ELR (cell line): ENCODE measurements at regions not wholly inside any gene's neighbourhood (a gene's known extent, or its start where the extent isn't known, plus 50 kb on each side); places are given as distances from the start of the nearest gene placed in this dataset.

Experiments
- DNase-seq: peaks from one replicate; pipeline ENCODE4 v3.0.0-alpha.2; 2015; ENCODE audit warnings: low read depth

DNA sequence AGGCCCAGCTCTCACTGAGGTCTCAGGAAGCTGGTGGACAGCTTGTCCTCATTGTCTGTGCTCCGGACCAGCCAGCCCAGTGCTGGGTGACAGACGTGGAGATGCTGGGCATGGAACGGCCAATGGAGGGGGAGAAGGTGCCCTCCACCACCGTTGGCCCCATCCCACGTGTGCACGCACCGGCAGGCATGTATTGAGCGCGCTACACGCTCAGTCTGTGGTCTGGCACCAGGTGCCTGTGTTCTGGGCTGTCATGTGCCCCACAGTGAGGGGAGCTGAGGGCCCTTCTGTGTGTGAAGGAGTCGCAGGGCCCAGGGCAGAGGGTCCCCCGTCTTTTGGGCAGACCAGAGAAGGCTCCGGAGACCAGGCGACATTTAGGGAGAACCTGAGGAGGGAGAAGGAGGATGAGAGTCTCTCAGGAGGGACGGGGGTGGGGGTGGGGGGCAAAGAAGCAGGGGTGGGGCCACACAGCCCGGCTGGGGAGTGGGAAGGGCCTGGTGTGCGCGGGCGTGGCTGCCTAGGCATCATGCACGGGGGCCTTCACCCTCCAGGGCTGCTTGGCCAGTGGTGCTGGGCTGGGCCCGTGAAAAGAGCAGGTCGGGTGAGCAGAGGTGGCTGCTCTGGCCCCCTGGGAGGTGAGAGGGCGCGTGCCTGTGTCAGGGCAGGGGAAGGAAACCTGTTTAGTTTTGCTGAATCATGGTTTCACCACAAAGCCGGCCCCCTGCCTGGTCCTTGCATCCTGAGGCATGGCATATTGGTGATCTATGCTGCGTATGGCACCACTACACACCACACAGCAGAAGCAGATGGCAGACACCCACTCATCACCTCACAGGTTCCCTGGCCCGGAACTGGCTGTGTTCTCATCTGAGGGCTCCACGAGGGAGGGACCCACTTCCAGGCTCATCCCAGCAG, 86.7 kb upstream of the TTC34 start:
- no peak for DNase-seq

DNA sequence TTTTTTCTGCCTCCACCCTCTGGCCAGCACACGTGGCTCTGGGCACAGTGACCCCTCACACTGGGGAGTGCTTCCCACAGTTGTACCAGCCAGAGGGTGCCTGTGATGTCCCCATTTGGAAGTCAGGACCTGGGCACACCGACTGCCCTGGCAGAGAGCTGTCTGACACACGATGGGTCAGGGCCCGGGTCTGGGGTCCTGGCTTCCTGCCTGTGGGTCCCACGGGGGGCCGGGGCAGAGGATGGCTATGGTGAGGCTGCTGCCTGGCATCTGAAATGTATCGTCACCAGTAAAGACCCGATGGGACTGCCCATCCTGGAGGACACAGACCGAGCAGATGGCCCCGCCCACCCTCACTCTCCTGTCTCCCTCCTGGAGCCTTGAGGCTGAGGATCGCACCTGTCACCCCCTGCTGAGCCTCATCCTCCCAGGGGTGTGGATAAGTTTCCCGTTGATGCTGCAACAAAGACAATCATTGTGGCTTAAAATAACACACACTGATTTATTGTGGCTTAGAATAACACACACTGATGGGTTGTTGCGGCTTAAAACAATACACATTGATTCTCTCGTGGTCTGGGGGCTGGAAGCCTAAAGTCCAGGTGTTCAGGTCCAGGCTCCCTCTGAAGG, 88.8 kb upstream of the TTC34 start:
- no peak for DNase-seq

DNA sequence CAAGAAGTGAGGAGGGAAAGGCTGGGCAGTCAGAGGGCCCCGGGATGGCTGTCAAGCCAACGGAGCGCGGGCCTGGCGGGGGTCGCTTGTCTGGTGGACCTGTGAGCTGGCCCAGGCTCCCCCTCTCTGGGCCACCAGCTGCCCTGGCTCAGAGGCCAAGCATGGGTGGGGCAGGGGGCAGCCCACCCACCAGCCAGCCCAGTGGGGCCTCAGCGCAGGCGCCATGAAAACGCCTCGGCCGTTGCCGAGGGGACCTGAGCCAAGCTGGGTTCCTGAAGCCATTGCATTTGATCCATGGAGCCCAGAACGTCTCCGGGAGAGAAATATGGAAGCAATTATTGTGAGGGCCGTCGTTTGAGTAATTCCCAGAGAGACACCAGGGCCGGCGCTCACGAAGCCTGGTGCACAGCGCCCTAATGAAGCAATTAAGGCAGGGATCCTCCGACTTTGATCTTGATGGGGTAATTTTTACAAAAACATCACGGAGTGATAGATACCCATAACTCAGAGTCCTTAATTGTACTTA, 90.5 kb upstream of the TTC34 start:
- no peak for DNase-seq

DNA sequence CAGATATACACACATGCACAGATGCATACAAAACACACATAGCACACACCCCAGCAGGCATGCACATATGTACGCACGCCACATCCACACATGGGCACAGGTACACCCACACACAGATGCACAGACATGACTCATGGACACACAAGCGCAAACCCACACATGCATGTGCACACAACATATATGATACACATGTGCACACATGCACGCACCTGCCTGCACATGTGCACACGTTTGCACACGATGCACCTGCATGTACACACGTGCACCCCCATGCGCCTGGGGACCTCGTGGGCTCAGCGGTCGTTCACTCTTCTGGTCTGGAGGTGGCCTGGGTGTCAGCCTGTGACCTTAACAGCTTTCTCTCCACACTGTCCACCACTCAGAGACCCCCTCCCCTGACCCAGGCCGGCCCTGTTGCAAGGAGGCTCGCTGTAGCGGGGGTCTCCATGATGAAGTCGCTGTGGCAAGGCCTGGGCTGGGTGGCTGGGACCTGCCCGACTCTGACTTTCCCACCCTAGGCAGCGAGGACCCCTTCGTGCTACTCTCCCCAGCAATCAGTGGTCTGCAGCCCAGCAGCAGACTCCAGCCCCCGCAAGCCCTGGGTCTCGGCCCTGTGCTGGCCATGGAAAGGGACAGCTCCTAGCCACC, 92.1 kb upstream of the TTC34 start:
- DNase-seq, result no peak

DNA sequence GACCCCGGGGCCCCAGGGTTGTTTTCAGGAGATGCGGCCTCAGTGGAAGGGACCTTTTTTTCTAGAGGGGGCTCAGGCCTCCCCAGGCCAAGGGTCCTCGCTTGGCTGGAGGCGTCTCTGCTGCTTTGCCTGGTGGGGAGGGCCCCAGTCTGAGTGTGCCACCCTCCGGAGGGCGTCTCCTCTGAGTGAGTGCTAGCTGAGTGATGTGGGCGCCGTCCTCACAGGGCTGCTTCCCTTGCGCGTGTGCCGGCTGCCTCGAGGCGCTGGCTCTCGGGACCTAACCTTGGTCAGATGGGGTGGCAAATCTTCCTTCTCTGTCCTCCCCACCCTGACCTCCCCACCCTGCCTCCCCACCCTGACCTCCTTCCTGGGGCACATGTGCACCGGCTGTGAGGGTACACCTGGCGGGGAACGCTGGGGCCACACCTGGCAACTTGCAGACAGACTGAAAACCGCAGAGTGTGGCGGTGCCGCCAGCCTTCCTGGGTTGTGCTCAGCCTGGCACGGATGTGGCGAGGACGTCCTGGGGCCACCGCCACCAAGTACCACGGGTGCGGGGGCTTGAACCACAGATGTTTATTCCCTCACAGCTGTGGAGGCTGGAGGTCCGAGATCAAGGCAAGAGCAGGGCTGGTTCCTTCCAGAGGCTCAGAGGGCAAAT, 93.0 kb upstream of the TTC34 start:
- DNase-seq, result no peak

DNA sequence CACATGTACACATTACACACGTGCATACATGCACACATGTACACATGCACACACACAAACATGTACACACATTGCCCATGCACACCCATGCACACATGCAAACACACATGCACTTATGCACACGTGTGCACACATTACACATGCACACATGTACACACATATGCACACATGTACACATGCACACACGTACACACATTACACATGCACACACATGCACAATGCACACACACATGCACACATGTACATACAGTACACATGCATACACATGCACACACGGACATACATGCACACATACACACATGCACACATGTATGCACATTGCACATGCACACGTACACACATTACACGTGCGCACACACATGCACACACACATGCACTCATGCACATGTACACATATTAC, 95.3 kb upstream of the TTC34 start:
- DNase-seq, result no peak

DNA sequence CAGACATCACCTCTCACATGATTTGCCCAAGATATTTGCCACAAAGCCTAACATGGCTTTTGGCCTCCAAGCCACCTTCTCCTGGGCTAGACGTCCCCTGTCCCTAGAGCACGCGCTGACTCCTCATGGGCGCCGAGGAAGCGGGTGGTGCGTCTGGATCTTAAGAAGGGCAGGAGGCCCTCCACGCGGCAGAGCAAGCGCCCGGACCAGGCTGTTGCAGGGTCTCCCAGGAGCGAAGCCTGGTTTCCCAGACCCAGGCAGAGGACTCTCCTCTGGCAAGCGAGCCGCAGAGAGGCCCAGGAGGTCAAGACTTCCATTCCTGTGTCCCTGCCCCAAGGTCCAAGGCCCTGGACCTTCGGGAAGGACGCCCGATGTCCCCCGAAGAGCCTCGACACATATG, 101.7 kb upstream of the TTC34 start:
- DNase-seq, result no peak

DNA sequence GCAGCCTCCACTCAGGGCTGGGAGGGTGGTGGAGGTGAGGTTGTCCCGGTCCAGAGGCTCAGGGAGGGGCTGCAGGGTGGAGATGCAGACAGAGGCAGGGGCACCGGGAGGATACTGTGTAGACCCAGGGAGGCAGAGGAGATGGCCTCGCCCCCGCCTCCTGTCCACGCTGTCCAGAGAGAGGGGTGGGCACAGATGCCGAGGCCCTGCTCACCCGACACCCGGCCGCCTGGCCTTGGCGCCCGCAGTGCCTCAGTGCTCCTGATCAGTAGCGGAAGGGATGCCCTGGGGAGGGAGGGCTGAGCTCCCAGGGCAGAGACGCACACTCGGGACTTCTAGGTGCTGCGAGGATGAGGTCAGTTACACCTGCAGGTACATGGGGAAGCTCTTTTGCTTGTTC, 102.7 kb upstream of the TTC34 start:
- DNase-seq, result no peak

DNA sequence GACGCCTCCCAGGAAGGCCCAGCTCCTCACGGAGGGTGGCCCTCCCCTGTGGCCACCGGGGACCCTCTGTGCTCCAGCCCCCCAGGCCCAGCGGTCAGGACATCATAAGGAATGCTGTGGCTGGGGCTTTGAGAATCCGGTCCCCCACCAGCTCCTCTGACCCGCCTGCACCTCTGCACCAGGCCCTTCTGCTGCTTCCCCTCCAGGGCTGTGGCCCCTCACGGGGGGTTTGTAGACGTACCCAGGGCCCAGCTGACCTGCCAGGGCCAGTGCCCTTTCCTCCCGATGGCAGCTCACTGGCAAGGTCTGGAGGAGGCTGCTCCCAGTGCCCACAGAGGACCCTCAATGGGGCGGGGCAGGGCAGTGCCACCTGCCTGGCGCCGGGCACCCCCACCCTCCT, 103.9 kb upstream of the TTC34 start:
- DNase-seq, result no peak

DNA sequence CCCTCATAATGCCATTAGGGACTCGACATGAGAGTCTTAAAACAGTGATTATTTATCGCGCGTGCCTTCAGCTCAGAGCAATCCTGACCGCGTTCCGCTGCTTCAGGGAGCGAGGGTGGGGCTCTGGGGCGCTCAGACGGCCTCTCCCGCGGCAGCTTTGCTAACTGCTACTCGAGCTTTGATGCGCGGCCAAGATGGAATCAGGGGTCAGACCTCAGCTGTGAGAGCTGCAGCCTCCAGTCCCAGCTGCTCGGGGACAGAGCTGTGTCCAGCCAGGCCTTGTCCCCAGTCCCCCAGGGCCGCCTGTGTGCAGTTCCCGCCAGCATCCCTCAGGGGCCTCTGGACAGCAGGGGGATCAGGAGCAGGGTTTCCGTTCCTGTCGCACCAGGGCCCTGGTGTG, 104.6 kb upstream of the TTC34 start:
- no peak for DNase-seq

DNA sequence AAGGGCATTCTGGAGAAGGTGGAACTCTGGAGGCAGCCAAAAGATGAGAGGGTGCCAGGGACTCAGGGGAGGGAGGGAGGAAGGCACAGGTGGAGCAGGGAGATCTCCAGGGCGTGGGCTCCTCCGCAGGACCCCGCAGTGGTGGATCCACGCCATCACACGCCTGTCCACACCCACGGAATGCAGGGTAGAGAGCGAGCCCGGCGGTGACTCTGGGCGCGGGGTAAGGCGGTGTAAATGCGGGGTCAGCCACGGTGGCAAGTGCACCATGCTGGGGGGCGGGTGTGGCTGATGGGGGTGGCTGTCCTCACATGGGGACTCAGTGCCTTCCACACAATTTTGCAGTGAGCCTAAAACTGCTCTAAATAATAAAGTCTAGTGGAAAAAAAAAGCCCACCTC, 105.1 kb upstream of the TTC34 start:
- DNase-seq, result no peak

DNA sequence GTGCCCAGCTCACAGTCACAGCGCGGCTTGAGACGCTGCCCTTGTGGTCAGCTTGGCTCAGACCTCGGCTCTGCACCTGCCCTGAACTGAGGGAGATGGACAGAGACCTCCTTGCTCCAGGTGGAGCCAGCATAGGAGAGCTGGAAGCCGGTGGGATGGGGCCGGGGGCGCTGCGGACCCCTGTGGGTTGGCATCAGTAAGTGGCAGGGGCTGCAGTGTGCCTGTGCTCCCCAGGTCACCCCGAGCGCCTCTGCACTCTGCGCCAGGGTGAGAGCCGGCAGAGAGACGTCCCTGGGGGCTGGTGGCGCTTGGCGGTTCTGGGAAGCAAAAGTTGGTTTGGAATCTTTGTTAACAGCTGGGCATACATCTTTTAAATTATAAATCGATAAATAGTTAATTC, 105.6 kb upstream of the TTC34 start:
- no peak for DNase-seq

DNA sequence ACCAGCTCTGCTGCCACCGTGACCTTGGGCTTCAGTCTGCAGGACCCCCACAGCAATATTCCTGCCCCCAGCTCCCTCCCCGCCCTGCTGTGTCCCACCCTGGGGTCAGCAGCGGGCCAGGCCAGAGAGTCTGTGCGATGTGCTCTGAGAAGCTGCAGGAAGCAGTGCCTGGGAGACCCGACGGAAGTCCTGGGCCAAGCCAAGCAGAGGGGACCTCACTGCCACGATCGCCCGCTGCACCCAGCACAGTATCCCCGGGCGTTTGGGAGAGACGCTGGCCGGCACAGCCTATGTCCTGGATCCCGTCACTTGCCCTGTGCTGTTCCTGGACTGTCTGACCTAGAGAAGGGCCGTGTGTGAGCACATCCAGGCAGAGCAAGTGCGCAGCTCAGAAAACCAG, 106.6 kb upstream of the TTC34 start:
- no peak for DNase-seq

DNA sequence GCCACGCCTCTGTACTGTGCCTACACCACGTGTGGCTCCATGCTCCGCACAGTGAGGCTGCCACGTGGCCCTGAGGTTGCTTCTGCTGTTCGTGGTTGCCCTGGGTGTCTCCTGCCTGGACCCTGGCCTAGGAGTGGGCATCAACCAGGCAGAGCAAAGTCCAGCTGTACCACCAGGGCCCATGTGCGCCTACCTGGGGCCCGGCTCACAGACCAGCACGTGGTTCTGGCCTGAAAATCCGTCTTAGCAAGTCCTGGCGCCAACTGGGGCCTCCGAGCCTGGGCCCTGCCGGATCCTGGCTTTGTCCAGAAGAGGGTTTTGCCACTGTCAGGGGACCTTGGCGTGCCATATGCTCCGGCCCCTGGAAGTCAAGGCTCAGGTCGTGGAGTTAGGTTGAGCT, 107.1 kb upstream of the TTC34 start:
- DNase-seq, result no peak

DNA sequence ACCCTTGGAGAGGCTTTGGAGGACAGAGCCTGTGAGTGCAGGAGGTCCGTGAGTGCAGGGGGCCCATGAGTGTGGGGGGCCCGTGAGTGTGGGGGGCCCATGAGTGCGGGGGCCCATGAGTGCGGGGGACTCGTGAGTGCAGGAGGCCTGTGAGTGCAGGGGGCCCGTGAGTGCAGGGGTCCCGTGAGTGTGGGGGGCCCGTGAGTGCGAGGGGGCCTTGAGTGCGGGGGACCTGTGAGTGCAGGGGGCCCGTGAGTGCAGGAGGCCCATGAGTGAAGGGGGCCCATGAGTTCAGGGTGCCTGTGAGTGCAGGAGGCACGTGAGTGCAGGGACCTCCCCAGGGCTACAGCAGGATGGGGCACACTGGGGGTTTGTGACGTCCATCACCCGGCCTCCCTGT, 108.3 kb upstream of the TTC34 start:
- no peak for DNase-seq

DNA sequence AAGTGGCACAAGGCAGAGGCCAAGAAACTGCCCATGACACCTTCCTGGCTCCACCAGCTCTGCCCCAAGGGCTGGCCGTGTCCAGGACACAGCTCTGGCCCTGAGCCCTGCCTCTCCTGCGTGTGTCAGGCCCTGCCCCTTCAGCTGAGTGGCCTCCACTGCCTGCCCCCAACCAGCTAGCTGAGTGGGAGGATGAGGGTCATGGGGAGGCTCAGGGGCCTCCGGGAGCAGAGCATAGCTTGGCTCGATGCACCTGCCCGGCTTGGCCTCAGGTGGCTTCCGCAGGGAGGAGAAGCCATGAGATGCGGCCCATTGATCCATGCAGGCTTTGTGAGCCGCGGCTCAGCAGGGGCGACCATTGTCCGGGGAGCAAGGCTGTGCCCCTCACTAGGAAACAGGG, 108.7 kb upstream of the TTC34 start:
- no peak for DNase-seq

DNA sequence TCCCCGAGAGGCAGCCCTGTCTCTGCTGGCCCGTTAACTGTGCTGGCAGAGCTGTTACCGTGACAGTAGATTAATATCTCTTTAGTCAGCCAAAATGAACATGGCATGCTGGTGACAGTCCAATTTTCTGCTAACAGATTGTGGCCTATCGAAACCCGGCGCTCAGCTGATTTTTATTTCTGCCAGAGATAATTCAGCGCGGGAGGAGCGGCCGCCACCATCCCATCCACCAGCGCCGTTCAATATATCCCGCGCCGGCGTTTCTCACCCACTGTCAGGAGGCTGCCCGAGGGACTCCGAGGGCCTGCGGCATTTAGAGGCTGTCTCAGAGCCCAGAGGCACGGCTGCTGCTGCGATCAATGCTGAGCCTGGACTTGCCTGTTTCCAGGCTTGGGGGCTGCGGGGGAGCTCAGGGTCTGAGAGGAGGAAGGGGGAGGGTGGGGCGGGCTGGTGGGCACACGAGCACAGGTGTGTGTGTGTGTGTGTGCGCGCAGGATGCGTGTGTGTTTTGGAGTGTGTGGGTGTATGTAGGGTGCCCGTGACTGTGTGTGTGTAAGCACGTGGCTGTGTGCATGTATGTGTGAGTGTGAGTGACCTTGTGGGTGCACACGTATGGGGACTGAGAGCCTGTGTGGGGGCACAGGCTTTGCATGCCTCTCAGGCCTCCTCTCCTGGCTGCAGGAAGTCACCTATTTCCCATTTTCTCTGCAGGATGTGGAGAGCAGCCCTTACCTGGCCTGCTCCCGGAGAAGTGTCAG, 109.7 kb upstream of the ACTRT2 start:
- DNase-seq, result no peak

DNA sequence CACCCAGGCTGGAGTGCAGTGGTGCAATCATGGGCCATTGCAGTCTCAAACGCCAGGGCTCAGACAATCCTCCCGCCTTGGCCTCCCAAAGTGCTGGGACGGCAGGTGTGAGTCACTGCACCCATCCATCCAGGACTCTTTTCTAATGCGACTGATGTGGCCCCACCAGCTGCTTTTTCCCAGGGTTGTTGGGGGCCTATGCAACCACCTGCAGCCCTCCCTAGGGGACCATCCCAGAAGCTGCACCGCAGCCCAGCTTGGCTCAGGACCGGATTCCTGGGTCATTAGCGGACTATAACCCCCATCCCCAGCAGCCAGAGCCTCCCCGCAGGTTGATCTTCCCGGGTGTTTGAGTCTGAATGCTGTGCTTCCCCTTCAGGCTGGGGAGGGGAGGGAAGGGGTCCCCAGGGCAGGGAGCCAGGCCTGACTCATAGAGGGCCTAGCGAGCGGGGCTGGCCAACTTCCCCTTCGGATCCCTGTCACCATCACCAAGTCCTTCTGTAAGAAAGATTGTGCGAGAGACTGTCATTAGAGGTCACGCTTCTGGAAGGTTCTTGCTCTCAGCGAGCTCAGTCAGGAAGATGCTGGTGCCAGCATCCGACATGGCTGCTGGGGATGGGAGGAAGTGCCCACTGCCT, 108.7 kb upstream of the ACTRT2 start:
- DNase-seq, result no peak

DNA sequence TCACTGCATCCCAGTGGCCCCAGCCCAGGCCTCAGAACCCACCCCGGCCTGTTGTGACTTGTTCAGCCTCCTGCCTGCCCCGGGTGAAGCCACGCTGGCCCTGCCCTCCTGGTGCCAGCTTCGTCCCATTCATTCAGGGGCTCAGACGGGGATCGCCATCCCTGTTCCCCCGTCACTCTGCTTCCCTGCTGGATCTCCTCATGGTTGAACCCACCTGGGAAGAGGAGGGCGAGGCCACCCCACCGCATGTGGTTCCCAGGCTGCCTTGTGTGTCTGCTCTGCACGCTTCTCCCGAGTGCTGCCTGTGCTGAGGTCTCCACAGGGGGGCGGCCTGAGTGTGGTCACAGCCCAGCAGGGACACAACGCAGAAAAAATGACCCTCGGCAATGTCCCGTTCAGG, 108.2 kb upstream of the ACTRT2 start:
- DNase-seq, result no peak

DNA sequence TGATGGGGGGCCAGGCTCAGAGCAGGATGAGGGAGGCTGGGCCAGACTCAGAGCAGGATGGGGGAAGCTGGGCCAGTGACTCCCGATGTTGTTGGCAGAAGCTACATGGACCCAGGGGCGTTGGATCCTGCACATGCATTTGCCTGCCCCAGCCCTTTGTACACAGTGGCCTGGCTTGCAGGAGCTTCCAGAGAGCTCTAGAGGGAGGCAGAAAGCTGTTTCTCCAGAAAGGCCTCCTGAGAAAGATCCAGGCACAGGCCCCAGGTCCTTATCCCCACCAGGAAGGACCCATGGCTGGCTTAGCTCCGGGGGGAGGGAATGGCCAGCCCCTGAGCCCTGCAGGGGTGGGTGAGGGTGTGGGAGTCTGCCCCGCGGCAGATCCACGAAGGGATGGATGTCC, 106.6 kb upstream of the ACTRT2 start:
- DNase-seq, result no peak

DNA sequence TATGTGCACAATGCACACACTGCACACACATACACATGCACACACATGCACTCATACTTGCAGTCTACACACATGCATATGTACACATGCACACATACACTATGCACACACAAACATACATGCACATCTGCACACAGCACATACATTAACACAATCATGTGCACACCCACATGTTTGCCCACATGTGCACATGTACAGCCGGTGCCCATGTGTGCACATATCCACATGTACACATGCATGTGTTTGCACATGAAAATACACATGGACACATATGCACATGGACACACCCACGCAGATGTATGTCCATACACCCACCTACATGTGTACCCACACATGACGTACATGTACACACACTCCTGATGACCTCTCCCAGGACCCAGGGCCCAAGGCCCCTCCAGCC, 105.1 kb upstream of the ACTRT2 start:
- no peak for DNase-seq
